ENCODE measurements at regions not wholly inside any gene's neighbourhood (a gene's known extent, or its start where the extent isn't known, plus 50 kb on each side); places are given as distances from the start of the nearest gene placed in this dataset.

- TF ChIP-seq CTCF (IDR thresholded peaks at IDR 0.05) (no peak), POLR2A (IDR thresholded peaks at IDR 0.05) (no peak), EP300 (IDR thresholded peaks at IDR 0.05; ENCODE audit: low read depth) (no peak), POLR2AphosphoS5 (IDR thresholded peaks at IDR 0.05) (no peak)
These were observed 153.2 kb downstream of the GLI2 start for GRCh38 chr2:120888851-120889250.
